Astrocyte of the hippocampus (primary cell): ENCODE measurements at regions not wholly inside any gene's neighbourhood (a gene's known extent, or its start where the extent isn't known, plus 50 kb on each side); places are given as distances from the start of the nearest gene placed in this dataset.
A peak's percentile ranks its signal among the peaks of the same experiment; 100 is the strongest.

ENCODE experiments used
- DNase-seq: peaks from one replicate; pipeline ENCODE4 v3.0.0; 2011; ENCODE audit warnings: low read depth, low spot score

DNA sequence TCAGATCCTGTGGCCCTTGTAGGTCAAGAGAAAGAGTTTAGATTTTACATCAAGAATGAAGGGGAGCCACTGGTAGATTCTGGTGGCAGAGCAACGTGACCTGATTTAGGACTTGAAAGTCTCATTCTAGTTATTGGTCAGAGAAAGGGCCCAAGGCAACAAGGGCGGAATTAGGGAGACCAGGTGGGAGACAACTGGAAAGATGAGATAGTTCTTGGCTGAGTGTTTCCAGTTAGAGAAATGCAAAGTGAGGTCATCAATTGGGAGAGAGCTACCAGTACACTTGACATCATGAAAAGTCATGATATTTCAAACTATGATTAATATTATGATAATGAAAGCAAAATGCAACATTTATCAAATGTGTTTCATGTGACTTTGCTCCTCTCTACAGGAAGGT lies 147.2 kb upstream of the FAM20A start:
- no peak for DNase-seq

DNA sequence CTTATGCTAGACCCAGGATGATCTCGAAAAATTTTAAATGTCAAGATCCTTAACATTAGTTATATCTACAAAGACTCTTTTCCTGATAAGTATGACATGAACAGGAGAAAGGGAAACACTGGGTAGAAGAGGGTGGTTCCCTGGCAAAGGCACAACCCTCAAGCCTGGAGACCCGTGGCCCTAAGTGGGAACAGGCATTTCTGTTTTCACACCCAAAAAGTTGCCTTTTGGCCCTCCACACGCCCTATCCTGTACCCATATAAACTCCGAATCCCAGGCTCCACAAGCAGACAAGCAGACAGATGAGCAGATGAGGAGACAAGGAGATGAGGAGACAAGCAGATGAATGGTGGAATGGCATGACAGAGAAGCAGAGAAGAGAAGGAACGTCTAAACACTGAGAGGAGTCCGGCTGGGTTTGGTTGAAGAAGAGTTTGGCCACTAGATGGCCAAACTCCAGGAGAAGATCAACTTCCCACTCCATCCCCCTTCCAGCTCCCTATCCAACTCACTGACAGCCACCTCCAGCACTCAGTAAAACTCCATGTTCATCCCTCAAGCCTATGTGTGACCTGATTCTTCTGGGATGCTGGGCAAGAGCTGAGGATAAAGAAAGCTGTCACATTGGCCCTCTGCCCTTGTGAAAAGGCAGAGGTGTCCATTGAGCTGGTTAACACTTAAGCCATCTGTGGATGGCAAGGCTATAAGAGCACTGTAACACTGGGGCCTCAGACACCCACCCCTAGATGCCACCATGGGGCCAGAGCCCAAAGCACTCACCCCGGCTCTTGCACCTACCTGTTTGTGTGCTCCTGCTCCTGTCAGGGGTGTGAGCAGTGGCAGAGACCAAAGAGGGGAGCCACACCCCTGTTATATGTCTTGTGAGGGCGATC lies 139.6 kb upstream of the FAM20A start:
- no peak for DNase-seq

DNA sequence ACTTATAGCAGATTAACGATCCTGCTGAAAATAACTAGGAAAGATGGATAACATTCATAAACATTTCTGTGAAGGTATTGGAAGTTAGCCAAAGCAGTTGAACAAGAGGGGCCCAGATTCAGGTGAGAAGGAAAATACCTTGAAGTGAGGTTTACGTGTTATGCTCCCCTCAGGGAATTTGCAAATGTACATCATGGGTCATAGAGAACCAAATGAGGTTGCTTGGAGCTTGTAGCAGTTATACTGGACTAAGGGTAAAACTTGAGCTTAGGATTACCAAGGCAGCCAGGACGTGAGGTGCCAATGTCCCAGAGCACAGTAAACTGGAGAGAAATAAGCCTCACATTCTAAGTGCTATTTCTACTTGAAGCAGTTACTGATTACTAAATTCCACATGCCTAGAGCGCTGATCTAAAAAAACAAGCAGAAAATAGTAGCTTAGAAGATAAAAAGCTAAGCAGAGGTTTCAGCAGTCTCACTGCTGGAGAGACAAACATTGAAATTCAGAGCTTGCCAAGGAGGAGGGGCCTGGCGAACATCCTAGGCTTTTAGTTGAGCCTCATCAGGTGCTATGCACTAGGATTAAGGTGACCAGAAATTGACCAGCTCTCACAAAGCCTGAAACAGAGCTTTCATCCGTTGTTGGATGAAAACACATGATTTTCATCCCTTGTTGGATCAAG lies 136.7 kb upstream of the FAM20A start:
- no peak for DNase-seq

DNA sequence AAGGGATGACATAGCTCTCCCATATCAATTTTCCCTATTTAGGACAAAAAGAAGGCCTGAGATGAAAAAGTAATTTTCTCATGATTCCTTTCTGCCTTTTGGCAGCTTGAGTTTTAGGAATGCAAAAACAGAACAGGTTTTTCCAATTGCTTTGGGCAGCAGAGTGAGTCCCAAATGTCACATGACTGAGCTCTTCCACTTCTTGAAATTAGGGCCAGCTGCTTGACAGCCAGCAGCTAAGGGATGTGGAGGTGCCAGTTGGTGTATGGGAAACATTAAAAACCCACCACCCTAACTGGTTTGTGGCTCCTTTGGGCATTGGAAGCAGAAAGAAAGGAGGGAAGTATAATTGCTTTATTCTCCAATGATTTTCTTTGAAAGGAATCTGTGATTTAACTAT lies 133.8 kb upstream of the FAM20A start:
- DNase-seq, result no peak

DNA sequence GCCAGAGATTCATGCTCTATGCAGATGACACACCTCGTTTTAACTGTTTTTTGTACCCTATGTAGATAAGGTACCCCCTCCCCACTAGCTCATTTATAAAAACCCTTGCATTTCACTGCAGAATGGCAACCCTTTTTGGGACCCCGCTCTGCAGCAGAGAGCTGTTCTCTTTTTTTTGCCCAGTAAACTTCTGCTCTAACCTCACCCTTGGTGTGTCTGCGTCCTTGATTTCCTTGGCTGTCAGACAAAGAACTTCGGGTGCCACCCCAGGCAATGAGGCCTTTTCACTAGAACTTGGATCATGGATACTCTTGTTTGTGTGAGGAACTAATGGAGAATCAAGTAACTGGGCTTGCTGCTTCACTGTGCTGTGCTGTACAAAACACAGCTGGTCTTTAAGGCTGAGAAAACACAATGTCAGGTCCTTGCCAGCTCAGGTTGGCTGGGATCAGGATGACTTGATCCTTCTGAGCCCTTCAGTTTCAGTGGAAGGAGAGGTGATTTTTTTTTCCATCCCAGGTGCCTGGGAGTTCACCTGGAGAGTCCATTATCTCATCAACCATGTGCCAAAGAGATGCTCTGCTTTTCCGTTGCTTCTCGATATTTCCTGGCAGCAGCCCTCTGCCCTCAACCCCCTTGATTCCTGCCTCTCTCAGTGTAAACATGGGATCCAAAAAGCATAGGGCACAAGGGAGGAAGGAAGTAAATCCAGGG lies 133.2 kb upstream of the FAM20A start:
- no peak for DNase-seq

DNA sequence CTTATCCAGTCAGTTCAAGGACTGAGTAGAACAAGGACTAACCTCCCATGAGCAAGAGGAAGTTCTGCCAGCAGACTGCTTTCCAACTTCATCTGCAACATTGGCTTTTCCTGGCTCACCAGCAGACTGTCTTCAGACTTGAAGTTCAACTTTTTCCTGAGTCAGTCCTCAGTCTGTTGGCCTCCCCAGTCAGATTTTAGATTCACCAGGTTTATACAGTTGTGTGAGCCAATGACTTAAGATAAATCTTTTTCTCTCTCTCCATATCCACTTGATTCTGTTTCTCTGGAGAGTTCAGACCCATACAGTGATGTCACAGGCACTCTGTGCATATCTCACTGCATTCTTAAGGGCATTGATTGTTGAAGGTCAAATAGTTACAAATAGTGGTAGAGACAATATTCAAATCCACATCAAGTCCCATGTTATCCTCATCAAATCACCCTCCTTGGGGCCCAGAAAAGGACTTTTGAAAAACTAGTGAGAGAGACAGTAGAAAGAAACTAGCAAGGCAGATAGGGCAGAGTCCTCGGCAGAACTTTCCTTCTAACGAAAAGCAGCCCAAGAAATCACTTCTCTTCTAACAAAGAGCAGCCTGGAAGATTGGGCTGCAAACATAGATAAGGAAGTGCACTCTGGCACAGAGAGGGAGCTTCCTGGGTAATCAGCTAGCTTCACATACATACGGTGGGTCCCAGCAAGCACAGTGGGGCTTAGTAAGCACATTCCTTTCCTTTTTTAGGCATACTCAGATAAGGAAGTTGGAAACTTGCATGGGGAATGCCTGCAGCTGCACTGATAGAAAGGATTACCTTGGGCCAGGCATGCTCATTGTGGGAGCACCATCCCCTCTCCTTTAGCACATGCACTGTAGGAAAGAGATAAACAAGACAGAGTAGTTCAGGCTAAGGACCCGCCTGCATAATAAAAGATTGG lies 132.3 kb upstream of the FAM20A start:
- DNase-seq, result peak; percentile 23

DNA sequence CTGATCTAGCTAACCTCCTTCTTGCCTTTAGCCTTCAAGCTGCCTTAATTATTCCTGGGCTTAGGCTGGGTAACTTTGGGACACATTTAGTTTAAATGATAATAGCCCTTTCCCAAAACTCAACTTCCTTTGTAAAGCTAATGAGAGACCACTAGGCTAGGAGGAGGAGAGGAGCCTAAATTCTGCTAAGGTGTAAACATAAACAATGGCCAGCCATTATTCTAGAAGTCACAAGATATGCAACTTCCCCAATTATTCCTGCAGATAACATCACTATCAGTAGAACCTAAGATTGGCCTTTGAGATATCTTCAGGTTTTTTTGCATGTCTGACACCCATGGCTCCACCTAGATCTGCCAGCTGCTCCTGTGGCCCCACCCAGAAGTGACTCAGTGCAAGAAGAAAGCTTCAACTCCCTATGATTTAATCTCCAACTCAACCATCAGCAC lies 131.2 kb upstream of the FAM20A start:
- no peak for DNase-seq

DNA sequence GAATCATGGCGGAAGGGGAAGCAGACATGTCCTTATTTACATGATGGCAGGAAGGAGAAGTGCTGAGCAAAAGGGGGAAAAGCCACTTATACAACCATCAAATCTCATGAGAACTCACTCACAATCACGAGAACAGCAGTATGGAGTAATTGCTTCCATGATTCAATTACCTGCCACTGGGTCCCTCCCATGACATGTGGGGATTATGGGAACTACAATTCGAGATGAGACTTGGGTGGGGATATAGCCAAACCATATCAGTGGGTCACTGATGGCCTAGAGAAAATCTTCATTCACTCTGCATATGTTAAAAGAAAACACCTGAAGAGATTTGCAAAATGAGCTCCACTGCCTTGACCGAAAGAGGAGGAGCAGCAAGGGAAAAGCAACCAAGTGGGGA lies 130.3 kb upstream of the FAM20A start:
- no peak for DNase-seq

DNA sequence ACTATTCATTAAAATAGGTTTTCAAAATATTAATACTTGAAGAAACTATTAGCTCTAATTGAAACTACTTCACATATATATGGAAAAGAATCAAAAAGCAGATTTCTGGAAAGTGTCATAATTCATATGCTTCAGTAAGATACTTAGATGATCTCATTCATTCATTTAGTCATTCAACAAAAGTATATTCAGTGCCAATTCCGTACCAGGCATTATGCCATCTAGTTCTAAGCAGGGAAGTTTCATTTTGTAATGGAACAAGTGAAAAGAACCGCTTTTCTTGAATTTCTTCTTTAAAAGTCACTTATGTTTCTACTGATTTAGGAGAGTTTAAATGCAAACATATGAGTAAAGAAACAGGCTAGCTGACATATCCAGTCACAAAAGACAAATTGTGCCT lies 118.3 kb upstream of the FAM20A start:
- DNase-seq, result no peak

DNA sequence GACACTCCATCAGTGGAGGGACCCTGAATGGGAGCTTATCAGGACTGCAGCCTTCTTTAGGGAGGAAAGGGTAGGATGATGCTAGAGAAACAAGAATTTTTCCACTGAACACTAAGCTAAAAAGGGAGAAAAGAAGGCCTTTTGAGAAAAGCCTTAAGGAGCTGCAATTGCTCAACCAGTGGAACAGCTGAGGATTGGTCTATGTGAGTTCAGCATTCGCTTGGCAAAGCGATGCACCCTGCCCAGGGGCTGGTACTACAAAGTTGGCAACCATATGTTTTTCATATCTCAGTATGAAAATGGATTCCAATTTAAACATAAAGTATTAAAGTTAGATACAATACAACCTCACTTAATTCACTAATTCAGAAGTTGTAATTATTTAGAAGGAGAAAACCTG lies 117.8 kb upstream of the FAM20A start:
- no peak for DNase-seq

DNA sequence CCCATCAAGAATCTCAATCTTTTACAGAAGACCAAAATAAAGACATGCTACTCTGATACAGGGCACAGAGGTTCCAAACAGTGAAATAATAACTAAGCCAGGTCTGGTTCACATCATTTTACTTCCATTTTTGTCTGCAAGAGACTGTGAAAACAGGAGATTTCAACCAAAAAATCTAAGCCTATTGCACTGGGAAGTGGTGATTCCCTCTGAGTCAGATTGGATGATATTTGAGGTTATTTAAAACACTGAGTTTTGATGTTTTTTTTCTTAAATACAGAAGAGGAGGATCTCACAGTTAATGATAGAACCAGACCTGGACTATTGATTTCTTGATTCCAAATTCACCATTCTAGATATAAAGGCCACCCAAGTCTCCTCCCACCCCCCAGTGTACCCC lies 117.3 kb upstream of the FAM20A start:
- no peak for DNase-seq

DNA sequence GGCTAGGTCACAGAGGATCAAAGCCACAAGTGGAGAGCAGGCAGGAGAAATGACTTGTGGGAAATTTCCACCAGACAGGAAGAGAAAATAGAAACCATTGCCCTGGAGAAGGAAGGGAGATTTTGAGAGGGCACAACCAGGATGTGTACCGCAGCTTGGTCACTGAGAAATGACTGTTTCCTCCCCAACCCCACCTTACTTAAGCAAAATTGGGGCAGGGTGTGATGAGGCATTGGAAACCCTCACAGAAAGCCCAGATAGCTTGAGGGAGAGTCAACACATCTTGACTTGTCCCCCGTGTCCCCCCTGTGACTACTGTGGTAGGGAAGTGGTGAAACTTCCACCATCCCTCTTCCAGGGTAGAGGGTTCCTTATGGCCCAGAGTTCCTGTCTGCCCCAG lies 113.5 kb upstream of the FAM20A start:
- no peak for DNase-seq

DNA sequence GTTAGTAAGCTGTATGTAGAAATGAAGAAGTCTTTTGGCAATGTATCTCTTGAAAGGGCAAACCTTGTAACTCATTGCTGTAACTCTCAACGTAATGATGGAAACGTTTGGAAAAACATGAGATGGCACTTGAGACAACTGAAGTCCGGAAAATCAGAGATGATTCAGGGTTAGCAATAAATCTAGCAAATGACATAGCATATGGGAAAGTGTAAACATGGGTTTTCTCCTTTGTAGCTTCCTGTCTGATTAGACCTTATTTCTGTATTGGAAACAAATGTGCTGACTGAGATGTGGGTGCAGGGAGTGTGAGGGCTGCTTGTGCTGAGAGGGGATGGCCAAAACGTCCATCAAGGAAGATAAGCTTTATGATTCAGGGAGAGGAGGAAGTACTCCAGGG lies 110.7 kb upstream of the FAM20A start:
- DNase-seq, result no peak

DNA sequence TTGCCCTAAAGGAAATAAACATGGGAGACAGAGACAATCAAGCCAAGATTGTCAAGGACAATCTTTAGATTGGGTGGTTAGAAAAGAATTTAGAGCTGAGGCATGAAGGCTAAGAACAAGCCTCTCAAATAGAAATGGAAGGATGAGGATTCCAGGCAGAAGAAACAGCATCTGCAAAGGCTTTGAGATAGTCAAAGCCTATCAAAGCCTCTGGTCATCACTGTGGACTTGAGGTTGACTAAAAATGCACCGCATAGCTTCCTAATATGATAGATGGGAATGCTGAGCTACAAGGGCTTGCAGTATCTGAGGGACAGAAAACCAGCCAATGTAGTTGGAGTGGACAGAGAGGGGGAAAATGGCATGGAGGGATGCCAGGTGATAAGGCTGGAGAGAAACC lies 109.8 kb upstream of the FAM20A start:
- DNase-seq, result no peak

DNA sequence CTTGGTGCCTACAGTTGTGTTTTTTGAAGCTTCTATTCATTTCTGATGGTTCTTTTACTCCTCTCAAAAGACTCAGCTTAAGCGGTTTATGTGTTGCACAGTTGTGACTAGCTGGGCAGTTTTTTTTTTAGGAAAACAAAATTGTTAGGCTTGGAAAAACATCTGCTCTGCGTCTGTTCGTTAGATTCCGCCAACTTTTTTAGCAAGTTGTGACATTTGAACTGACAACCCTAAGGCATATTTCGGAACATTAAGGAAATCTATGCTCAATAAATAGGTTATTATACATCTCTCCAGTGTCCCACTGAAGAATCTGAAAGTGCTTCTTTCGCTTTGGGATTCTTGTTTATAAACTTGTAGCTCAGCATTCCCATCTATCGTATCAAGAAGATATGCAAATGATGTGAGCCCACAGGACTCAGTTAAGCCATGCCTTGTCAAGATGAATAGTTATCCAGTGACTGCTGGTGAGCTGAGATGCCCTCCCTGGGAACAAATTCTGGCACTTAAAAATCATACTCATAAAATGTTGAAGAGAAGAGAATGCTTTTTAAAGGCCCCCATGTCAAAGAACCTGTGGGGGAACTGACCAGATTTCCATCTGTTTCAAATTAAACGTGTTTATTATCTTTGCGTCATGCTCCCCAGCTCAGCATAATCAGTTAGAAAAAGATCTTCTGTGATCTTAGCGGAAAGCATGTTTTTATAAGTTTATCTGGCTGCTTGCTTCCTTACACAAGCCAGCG lies 109.0 kb upstream of the FAM20A start:
- no peak for DNase-seq

DNA sequence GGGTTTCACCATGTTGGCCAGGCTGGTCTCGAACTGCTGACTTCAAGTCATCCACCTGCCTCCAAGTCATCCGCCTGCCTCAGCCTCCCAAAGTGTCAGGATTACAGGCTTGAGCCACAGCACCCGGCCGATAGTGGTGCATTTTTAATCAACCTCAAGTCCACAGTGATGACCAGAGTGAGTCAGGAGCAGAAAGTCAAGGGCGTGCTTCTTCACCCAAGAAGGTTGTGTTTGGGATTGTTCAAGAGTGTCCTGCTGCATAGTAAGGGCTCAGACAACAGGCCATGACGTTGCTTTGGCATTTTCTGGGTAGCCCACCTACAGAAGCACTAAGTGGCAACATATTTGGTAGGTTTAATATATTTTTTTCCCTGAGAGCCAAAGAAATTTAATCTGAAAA lies 108.3 kb upstream of the FAM20A start:
- no peak for DNase-seq

DNA sequence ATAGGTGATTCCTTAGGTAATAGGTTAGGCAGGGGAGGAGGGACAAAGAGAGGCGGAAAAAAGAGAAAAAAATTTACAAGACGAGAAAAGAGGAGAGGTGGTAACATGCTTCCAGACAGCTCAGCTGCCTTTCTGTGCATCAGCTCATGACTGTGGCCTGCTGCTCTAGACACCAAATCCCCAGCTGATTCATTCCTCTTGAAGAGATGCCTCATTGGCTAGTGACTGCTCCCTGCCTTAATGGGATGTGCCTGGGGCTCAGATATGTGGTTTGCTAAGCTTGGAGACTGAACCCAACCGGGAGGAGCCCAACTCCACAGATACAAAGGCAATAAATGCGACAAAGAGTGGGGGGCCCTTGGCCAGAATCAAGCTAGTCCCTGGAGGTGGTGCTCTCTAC lies 105.9 kb upstream of the FAM20A start:
- peak; percentile 1 for DNase-seq

DNA sequence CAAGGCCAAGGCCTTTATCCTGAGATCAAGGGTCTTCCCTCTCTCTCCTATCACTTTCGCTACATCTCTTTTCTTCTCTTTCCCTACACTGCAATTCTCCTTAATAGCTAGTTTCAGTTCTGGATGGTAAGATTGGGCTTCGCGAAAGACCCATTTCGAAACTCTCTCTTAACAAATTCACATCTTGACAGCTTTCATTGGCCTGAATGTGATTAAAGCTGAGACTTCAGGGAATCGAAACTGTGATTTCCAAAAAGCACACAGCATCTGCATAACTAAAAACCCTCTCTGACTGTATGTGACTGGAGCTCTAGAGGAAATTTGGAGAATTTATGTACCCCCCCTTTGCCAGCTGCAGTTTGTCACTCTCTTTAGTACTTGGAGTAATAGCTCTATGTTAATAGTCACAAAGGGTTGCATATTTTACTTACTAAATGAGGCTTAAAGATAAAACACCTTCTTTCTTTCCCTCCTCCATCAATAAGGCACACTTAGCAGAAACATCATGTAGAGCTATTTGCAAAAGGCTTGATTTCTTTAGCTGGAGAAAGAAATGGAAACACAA lies 105.3 kb upstream of the FAM20A start:
- no peak for DNase-seq

DNA sequence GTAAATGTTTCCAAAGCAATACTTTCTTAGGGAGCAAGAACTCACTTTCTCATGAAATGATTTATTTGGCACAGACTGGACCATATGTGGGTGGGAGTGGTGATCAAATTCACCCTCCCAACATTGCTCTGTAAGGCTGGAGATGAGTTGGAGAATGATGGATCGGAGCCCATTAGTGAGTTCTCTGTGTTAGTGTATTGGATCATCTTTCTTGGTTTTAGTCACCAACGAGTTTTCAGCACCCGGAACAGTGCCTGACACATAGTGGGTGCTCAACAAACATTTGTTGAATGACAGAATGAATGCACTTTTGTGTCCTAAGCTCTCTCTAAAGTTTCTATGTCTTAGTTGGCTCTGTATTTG lies 104.5 kb upstream of the FAM20A start:
- DNase-seq, result no peak
